ENCODE measurements at regions not wholly inside any gene's neighbourhood (a gene's known extent, or its start where the extent isn't known, plus 50 kb on each side); places are given as distances from the start of the nearest gene placed in this dataset.
A peak's percentile ranks its signal among the peaks of the same experiment; 100 is the strongest.

DNA sequence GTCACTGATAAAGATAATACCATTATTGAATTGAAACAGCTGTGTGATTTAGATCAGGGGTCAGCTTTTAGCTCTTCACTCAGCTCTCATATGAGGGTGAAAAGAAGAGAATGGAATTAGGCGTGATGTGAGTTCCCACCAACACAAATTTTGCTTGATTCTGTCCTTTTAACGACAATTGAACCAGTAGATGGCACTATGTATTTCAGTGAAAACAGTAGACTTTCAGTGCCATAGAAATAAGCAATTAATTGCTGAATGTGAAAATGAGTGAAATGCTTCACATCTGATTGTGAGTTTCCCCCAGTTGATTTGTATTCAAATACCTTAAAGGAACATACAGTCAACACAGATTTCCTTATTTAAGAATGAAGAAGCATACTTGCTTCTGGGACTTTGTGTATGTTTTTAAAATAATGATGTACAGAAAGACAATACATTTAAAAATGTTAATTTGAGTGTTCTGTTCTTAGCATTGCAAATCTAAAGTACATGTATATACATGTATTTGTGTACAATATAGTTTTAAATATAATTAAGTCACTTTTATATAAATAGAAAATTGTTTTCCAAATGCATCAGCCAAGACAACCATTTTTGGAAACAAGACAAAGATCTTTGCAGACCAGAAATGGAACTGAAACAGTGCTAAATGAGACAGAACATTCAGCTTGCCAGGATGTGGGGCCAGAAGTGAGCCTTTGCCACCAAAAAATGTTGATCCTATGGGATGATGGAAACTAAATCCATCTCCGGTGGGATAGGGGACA, 178.8 kb downstream of the SNCA start:
- no peak overlapping the region for H3K4me3 ChIP-seq
- no peak overlapping the region for H2AFZ ChIP-seq (ENCODE audit: low read depth, low read length)
- H3K4me1 ChIP-seq (replicated peaks in 1 of 2; ENCODE audit: control insufficient read depth in 2 of 2, insufficient read depth in 2 of 2, low read length in 2 of 2): no peaks in the 10 kb centered on the region
- no TSS peak for BruUV-seq (replicated peaks)
- no peak overlapping the region for H3K9ac ChIP-seq (ENCODE audit: insufficient read depth in 1 of 2, low read depth in 2 of 2, low read length in 2 of 2)
- DNase-seq (ENCODE audit: extremely low read depth in 1 of 4, low spot score in 3 of 4) (peak in 1 of 4 experiments; percentile 4), ATAC-seq (no peak), FAIRE-seq (no peak)
- no peaks in the 10 kb centered on the region for H3K27me3 ChIP-seq (ENCODE audit: control insufficient read depth in 2 of 2, insufficient read depth in 2 of 2, low read length in 2 of 2)
- H3K9me1 ChIP-seq (ENCODE audit: control insufficient read depth, insufficient read depth, low read length): no peaks in the 10 kb centered on the region
- no peaks in the 10 kb centered on the region for H4K20me1 ChIP-seq (replicated peaks; ENCODE audit: control insufficient read depth, insufficient read depth, low read length)
- no peaks in the 10 kb centered on the region for H3K9me3 ChIP-seq (replicated peaks; ENCODE audit: control insufficient read depth, insufficient read depth, low read depth, low read length)
- in situ Hi-C loops (cut with MboI) (no loop called here), intact Hi-C loops (cut with micrococcal nuclease) (loop anchor here (5.0 kb wide), 1 partner anchor 244 kb away; no protein-coding TSS in a partner anchor)
- TF ChIP-seq, protein P1, sequence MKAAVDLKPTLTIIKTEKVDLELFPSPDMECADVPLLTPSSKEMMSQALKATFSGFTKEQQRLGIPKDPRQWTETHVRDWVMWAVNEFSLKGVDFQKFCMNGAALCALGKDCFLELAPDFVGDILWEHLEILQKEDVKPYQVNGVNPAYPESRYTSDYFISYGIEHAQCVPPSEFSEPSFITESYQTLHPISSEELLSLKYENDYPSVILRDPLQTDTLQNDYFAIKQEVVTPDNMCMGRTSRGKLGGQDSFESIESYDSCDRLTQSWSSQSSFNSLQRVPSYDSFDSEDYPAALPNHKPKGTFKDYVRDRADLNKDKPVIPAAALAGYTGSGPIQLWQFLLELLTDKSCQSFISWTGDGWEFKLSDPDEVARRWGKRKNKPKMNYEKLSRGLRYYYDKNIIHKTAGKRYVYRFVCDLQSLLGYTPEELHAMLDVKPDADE (conservative IDR thresholded peaks at IDR 0.05; ENCODE audit: control insufficient read depth, low read depth, low read length): no peak
- TF ChIP-seq ADNP (tag; IDR thresholded peaks at IDR 0.05): no peak
- TF ChIP-seq NRF1 (conservative IDR thresholded peaks at IDR 0.05 in 1 of 2, IDR thresholded peaks at IDR 0.05 in 1 of 2): no peak
- 0 out of 2 replicates have a peak, but pooled peaks have one; percentile 2 for TF ChIP-seq CEBPB (tag; IDR thresholded peaks at IDR 0.05)
- no peak for TF ChIP-seq LEF1 (IDR thresholded peaks at IDR 0.05)
- TF ChIP-seq CTCF (IDR thresholded peaks at IDR 0.05 in 2 of 3, conservative IDR thresholded peaks at IDR 0.05 in 1 of 3; ENCODE audit: insufficient read depth in 2 of 3, low read depth in 1 of 3, low read length in 3 of 3): peak in 1 of 3 experiments; percentile 9; a peak in 2 of 6 replicates
- no peak for TF ChIP-seq MTA3 (IDR thresholded peaks at IDR 0.05; ENCODE audit: borderline replicate concordance)
- no peak for TF ChIP-seq PREB (CRISPR knock-in tag; IDR thresholded peaks at IDR 0.05)
- no peak for TF ChIP-seq HLTF (IDR thresholded peaks at IDR 0.05)
- no peak for TF ChIP-seq E2F4 (CRISPR knock-in tag; IDR thresholded peaks at IDR 0.05; ENCODE audit: low read depth)
- TF ChIP-seq BRD4 (IDR thresholded peaks at IDR 0.05): no peak
- peak in 1 of 2 experiments; percentile 9; a peak in 1 of 4 replicates for TF ChIP-seq RAD21 (CRISPR knock-in tag; conservative IDR thresholded peaks at IDR 0.05 in 1 of 2, IDR thresholded peaks at IDR 0.05 in 1 of 2)
- TF ChIP-seq XRCC5 (IDR thresholded peaks at IDR 0.05; ENCODE audit: low read depth, low read length): no peak
- TF ChIP-seq ZNF239 (CRISPR knock-in tag; IDR thresholded peaks at IDR 0.05): no peak
- no peak for TF ChIP-seq ZNF431 (CRISPR knock-in tag; IDR thresholded peaks at IDR 0.05)
- H3K36me3 ChIP-seq (ENCODE audit: control insufficient read depth, insufficient read depth, low read length): no peaks in the 10 kb centered on the region
- H3K79me2 ChIP-seq (ENCODE audit: control insufficient read depth, insufficient read depth, low read length): no peaks in the 10 kb centered on the region
- CTCF ChIA-PET (ENCODE audit: low intra/inter-chr PET ratio): no interaction called here
- POLR2A ChIA-PET: no interaction called here
- H3K27ac ChIP-seq (ENCODE audit: extremely low read depth, low read depth, low read length): no peak overlapping the region
- 2% methylated on average over 3 of the region's 3 CpGs for WGBS (ENCODE audit: insufficient coverage, low coverage, missing lambda C conversion rate)
- H3K4me2 ChIP-seq (ENCODE audit: insufficient read depth, low read length): no peak overlapping the region
